ENCODE measurements at regions not wholly inside any gene's neighbourhood (a gene's known extent, or its start where the extent isn't known, plus 50 kb on each side); places are given as distances from the start of the nearest gene placed in this dataset.

GRCh38 chr3:187807086-187807862, 62.0 kb upstream of the BCL6 start:
- Histone ChIP-seq H3K4me2 (ENCODE audit: insufficient read depth, insufficient read length, low read length) (no peak overlapping the region), H3K79me2 (ENCODE audit: insufficient read depth, low read length) (no peaks in the 10 kb centered on the region), H3K56ac (ENCODE audit: insufficient read length, low read depth, low read length) (no peak overlapping the region), H4K8ac (replicated peaks; ENCODE audit: insufficient read length, low read depth, low read length) (no peak overlapping the region), H4K5ac (ENCODE audit: insufficient read length, low read depth, low read length) (no peak overlapping the region), H3K23ac (ENCODE audit: insufficient read length, low read depth, low read length) (no peak overlapping the region), H3T11ph (ENCODE audit: low read length) (no peak overlapping the region), H3K18ac (ENCODE audit: insufficient read length, low read depth, low read length) (no peak overlapping the region), H2AFZ (ENCODE audit: low read length) (no peak overlapping the region), H3K9me3 (ENCODE audit: control insufficient read depth, low read depth, low read length) (no peaks in the 10 kb centered on the region), H3K27me3 (ENCODE audit: insufficient read depth, low read length) (no peaks in the 10 kb centered on the region), H3K79me1 (ENCODE audit: insufficient read depth, low read depth, low read length, poor library complexity, severe bottlenecking) (no peaks in the 10 kb centered on the region), H2BK20ac (ENCODE audit: low read depth, low read length, poor library complexity, severe bottlenecking) (no peak overlapping the region), H4K20me1 (ENCODE audit: control insufficient read depth, insufficient read depth, insufficient read length) (no peaks in the 10 kb centered on the region), H3K9ac (ENCODE audit: extremely low read depth, insufficient read length, low read length) (no peak overlapping the region), H3K4ac (ENCODE audit: low read depth, low read length) (no peak overlapping the region), H2AK5ac (ENCODE audit: insufficient read length, low read length) (no peak overlapping the region), H3K14ac (ENCODE audit: insufficient read depth, low read length) (no peak overlapping the region), H2BK120ac (ENCODE audit: low read depth, low read length, poor library complexity, severe bottlenecking) (no peak overlapping the region), H4K91ac (ENCODE audit: insufficient read length, low read depth, low read length) (no peak overlapping the region), H2BK5ac (ENCODE audit: insufficient read length, low read length) (no peak overlapping the region), H2BK12ac (ENCODE audit: insufficient read length, low read depth, low read length) (no peak overlapping the region), H3K4me1 (ENCODE audit: insufficient read depth, low read length) (peaks cover 4% of the 10 kb centered on the region; the same call in 1 of the 2 replicates), H3K27ac (ENCODE audit: insufficient read length, low read depth, low read length) (no peak overlapping the region), H2BK15ac (ENCODE audit: low read depth, low read length) (no peak overlapping the region), H3K23me2 (ENCODE audit: insufficient read length, low read depth, low read length, poor library complexity, severe bottlenecking) (no peaks in the 10 kb centered on the region)
- Mint-ChIP-seq H3K4me3 (no peak overlapping the region), H3K36me3 (ENCODE audit: insufficient read depth in 1 of 3, low read depth in 3 of 3) (no peaks in the 10 kb centered on the region), H3K27ac (no peak overlapping the region), H3K9me3 (no peaks in the 10 kb centered on the region; a peak in 1 of 5 replicates), H3K4me1 (peaks cover 27 to 31% of the 10 kb centered on the region in 2 experiments), H3K27me3 (ENCODE audit: low read depth) (peaks cover 9% of the 10 kb centered on the region)
- DNase-seq = no peak
- TF ChIP-seq CTCF (conservative IDR thresholded peaks at IDR 0.05) = no peak
- WGBS (ENCODE audit: extremely low coverage, insufficient read length, low lambda C conversion rate) = no CpG with 5 or more reads among the region's 3 CpGs

All from H9 (cell line).